ENCODE measurements at regions not wholly inside any gene's neighbourhood (a gene's known extent, or its start where the extent isn't known, plus 50 kb on each side); places are given as distances from the start of the nearest gene placed in this dataset.

DNA sequence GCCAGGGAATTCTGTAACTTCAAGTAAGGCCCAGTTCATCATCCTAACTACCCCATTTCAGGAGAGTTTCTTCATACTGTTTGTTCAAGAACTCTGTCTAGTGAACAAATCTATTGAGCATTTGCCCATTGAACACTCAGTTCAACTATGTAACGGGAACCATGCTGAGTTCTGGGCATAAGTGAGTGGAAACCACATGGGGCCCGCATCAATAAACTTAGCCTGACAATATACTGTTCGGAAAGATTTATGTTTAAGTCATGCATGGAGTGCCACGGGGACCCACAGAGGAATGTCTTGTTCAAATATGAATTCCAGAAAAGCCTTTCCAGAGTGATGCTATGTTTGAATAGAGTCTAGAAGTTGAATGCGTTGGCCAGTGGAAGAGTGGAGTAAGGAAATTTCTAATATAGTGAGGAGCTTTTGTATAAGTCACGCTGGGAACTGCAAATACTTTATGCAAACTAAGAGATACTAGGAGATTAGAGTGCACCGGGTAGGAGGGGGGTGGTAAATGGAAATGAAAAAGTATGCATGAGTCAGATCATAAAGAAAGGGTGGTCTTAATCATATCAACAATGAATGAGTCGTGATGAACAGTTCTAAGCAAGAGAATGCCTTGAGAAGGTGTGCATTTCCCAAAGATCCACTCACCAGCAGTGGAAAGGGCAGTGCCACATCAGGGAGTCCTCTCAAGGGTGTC, 279.8 kb downstream of the VPS13C start:
- Histone ChIP-seq H3K4me1 (no peaks in the 10 kb centered on the region), H3K27me3 (no peaks in the 10 kb centered on the region), H3K9me3 (no peaks in the 10 kb centered on the region), H3K36me3 (no peaks in the 10 kb centered on the region), H3K27ac (no peak overlapping the region), H3K4me3 (no peak overlapping the region)
- intact Hi-C loops (cut with DNase I): no loop called here
- DNase-seq (no peak), ATAC-seq (no peak)
- TF ChIP-seq, protein P1, sequence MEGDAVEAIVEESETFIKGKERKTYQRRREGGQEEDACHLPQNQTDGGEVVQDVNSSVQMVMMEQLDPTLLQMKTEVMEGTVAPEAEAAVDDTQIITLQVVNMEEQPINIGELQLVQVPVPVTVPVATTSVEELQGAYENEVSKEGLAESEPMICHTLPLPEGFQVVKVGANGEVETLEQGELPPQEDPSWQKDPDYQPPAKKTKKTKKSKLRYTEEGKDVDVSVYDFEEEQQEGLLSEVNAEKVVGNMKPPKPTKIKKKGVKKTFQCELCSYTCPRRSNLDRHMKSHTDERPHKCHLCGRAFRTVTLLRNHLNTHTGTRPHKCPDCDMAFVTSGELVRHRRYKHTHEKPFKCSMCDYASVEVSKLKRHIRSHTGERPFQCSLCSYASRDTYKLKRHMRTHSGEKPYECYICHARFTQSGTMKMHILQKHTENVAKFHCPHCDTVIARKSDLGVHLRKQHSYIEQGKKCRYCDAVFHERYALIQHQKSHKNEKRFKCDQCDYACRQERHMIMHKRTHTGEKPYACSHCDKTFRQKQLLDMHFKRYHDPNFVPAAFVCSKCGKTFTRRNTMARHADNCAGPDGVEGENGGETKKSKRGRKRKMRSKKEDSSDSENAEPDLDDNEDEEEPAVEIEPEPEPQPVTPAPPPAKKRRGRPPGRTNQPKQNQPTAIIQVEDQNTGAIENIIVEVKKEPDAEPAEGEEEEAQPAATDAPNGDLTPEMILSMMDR (IDR thresholded peaks at IDR 0.05): no peak

DNA sequence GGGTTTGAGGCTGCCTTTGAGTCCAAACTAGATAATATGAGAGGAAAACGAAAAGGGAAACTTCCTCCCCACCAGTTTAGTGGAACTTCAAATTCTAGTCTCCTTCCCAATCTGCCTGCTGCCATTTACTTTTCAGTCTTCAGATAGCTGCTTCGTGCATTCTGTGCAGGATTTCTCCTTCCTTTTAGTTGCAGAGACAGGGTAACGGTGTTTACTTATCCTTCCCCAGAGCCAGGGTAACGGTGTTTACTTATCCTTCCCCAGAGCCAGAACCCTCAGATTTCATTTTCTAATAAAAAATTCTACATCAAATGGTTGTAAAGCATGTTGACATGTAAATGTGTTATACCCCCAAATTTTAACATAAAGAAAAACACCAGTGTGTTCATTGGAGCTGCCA, 282.6 kb downstream of the VPS13C start:
- TF ChIP-seq, protein P1 (IDR thresholded peaks at IDR 0.05): no peak
- ATAC-seq: no peak
- intact Hi-C loops (cut with DNase I): no loop called here

GRCh38 chr15:61769557-61769956, 290.7 kb downstream of the VPS13C start:
- DNase-seq: no peak
- Histone ChIP-seq H3K27ac (no peak overlapping the region), H3K4me3 (no peak overlapping the region), H3K27me3 (no peaks in the 10 kb centered on the region), H3K9me3 (peaks cover 0 to 18% of the 10 kb centered on the region in 2 donors), H3K36me3 (no peaks in the 10 kb centered on the region), H3K4me1 (no peaks in the 10 kb centered on the region)
- TF ChIP-seq, protein P1 (IDR thresholded peaks at IDR 0.05): no peak
- ATAC-seq: no peak
- intact Hi-C loops (cut with DNase I): no loop called here

More for the DNA sequence above, 282.6 kb downstream of the VPS13C start:
- DNase-seq: no peak
- no peak overlapping the region for H3K4me3 ChIP-seq
- H3K36me3 ChIP-seq: no peaks in the 10 kb centered on the region
- no peak overlapping the region for H3K27ac ChIP-seq
- no peaks in the 10 kb centered on the region for H3K4me1 ChIP-seq
- peaks cover 0 to 6% of the 10 kb centered on the region in 2 donors for H3K9me3 ChIP-seq
- no peaks in the 10 kb centered on the region for H3K27me3 ChIP-seq

DNA sequence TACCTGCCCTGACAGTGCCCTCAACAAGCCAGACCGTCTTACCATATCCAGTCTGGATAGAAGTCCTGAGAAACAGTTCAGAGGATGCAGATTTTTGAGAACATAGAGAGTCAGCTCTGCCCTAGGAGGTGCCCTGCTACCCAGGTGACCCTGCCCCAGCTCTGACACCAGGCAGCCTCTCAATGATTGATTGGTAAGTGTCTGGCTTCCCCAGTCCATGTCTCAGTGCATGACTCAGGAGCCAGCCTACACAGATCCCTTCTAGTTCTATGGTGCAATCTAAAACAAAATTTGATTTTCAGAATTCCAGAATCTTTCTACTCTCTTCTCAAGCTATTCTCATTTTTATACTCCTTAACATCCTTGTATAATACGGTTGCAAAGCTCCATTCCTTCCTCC, 292.1 kb downstream of the VPS13C start:
- Histone ChIP-seq H3K36me3 (no peaks in the 10 kb centered on the region), H3K27me3 (no peaks in the 10 kb centered on the region), H3K4me1 (no peaks in the 10 kb centered on the region), H3K9me3 (peaks cover 0 to 16% of the 10 kb centered on the region in 2 donors), H3K27ac (no peak overlapping the region), H3K4me3 (no peak overlapping the region)
- TF ChIP-seq, protein P1 (IDR thresholded peaks at IDR 0.05): no peak
- DNase-seq: no peak
- ATAC-seq: no peak
- intact Hi-C loops (cut with DNase I): no loop called here

GRCh38 chr15:61764981-61765380, 295.3 kb downstream of the VPS13C start:
- H3K9me3 ChIP-seq: no peaks in the 10 kb centered on the region
- H3K27me3 ChIP-seq: no peaks in the 10 kb centered on the region
- DNase-seq (no peak), ATAC-seq (no peak)
- intact Hi-C loops (cut with DNase I): no loop called here
- no peak overlapping the region for H3K4me3 ChIP-seq
- no peak overlapping the region for H3K27ac ChIP-seq
- TF ChIP-seq, protein P1 (IDR thresholded peaks at IDR 0.05): no peak
- no peaks in the 10 kb centered on the region for H3K36me3 ChIP-seq
- no peaks in the 10 kb centered on the region for H3K4me1 ChIP-seq

All from left lung (tissue), 4 donors.